ENCODE measurements at regions not wholly inside any gene's neighbourhood (a gene's known extent, or its start where the extent isn't known, plus 50 kb on each side); places are given as distances from the start of the nearest gene placed in this dataset.

DNA sequence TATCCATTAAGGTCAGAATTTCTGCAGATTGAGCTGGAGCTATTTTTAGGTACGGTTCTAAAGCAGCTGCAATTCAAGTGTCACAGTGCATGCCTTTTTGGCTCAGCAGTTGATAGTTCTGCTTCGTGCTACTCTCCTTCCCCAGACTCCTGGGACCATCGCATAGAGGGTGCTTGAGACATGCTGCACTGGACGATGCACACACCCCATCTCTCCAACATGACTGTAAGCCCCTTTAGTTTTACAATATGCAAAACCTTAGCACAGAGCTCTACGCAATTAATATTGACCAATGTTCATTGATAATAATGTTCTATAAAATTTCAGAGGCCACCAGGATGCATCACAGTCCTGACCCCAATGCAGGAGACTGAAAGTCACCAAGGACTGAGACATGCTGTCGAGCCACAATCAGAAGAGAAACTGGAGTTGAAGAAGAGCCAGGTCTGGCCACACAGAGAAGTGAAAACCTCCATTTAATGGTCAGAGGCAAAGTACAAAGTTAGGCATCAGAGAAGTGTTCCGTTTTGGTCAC is 120.9 kb upstream of the ZC3H12C start:
- Histone ChIP-seq H3K4me2 (ENCODE audit: low read depth, low read length) (no peak overlapping the region), H3K4me1 (ENCODE audit: insufficient read depth, low read length) (no peaks in the 10 kb centered on the region), H3K27ac (ENCODE audit: extremely low read length, insufficient read depth, low read length) (no peak overlapping the region), H3K9ac (ENCODE audit: insufficient read depth, low read depth, low read length) (no peak overlapping the region), H3K36me3 (replicated peaks in 1 of 2; ENCODE audit: control insufficient read depth in 1 of 2, insufficient read depth in 2 of 2, low read length in 2 of 2) (no peaks in the 10 kb centered on the region), H3K27me3 (ENCODE audit: control insufficient read depth in 1 of 2, insufficient read depth in 2 of 2, low read length in 2 of 2) (peaks cover 0 to 5% of the 10 kb centered on the region in 2 experiments; a peak in 1 of 5 replicates), H4K20me1 (ENCODE audit: insufficient read depth, low read length) (no peaks in the 10 kb centered on the region), H2AFZ (ENCODE audit: low read length) (no peak overlapping the region), H3K4me3 (replicated peaks in 1 of 3; ENCODE audit: insufficient read depth in 1 of 3, low read depth in 2 of 3, low read length in 3 of 3) (no peak overlapping the region), H3K9me3 (ENCODE audit: low read length) (no peaks in the 10 kb centered on the region), H3K79me2 (ENCODE audit: insufficient read depth, low read length) (no peaks in the 10 kb centered on the region)
- WGBS (ENCODE audit: low lambda C conversion rate) = 7% methylated on average over 7 of the region's 7 CpGs
- FAIRE-seq (no peak), DNase-seq (ENCODE audit: low spot score) (no peak), ATAC-seq (no peak)
- intact Hi-C loops (cut with micrococcal nuclease; ENCODE audit: unreplicated experiment) (no loop called here), in situ Hi-C loops (cut with HindIII; ENCODE audit: extremely low pct_ligation_motif_present, low pct_unique_long_range_greater_than_20kb) (no loop called here)
- POLR2A ChIA-PET = no interaction called here
- CTCF ChIA-PET (ENCODE audit: low intra/inter-chr PET ratio, low total read pairs) = no interaction called here
- no TSS peak for BruUV-seq (replicated peaks)
- TF ChIP-seq TCF7 (IDR thresholded peaks at IDR 0.05; ENCODE audit: low read depth) = no peak

DNA sequence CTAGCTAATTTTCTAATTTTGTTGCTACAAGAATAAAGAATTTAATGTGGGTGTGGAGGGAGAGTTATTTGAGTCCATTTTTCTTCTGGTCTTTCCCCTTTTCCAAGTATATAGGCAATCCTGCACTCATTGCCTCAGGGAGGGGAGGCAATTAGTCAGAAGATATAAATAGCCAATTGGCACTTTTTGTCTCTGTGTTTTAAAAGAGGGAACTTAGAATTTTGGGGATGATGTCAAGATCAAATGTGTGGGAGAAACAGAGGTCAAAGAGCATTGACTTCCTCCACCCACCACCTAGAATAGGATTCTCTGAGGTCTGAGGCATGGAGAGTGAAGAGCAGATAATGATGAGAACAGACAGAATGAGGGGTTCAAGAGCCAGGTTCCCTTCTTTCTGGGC is 120.3 kb upstream of the ZC3H12C start:
- H3K27ac ChIP-seq (ENCODE audit: extremely low read length, insufficient read depth, low read length) = no peak overlapping the region
- H3K9ac ChIP-seq (ENCODE audit: insufficient read depth, low read depth, low read length) = no peak overlapping the region
- ATAC-seq = no peak
- H3K4me2 ChIP-seq (ENCODE audit: low read depth, low read length) = no peak overlapping the region
- no peaks in the 10 kb centered on the region for H3K79me2 ChIP-seq (ENCODE audit: insufficient read depth, low read length)
- H2AFZ ChIP-seq (ENCODE audit: low read length) = no peak overlapping the region
- no peaks in the 10 kb centered on the region for H3K36me3 ChIP-seq (replicated peaks in 1 of 2; ENCODE audit: control insufficient read depth in 1 of 2, insufficient read depth in 2 of 2, low read length in 2 of 2)
- peaks cover 0 to 5% of the 10 kb centered on the region in 2 experiments; a peak in 1 of 5 replicates for H3K27me3 ChIP-seq (ENCODE audit: control insufficient read depth in 1 of 2, insufficient read depth in 2 of 2, low read length in 2 of 2)
- no peak for FAIRE-seq
- H4K20me1 ChIP-seq (ENCODE audit: insufficient read depth, low read length) = no peaks in the 10 kb centered on the region
- no peak for DNase-seq (ENCODE audit: low spot score)
- no peaks in the 10 kb centered on the region for H3K4me1 ChIP-seq (ENCODE audit: insufficient read depth, low read length)
- intact Hi-C loops (cut with micrococcal nuclease; ENCODE audit: unreplicated experiment) (no loop called here), in situ Hi-C loops (cut with HindIII; ENCODE audit: extremely low pct_ligation_motif_present, low pct_unique_long_range_greater_than_20kb) (no loop called here)
- CTCF ChIA-PET (ENCODE audit: low intra/inter-chr PET ratio, low total read pairs) = no interaction called here
- BruUV-seq (replicated peaks) = no TSS peak
- TF ChIP-seq CHD4 (IDR thresholded peaks at IDR 0.05; ENCODE audit: borderline replicate concordance, low read length) (no peak), ZNF503 (CRISPR knock-in tag; IDR thresholded peaks at IDR 0.05) (no peak), ZBTB1 (CRISPR knock-in tag; IDR thresholded peaks at IDR 0.05; ENCODE audit: borderline replicate concordance) (no peak), GATAD2A (CRISPR knock-in tag; IDR thresholded peaks at IDR 0.05) (no peak), SRY (CRISPR knock-in tag; IDR thresholded peaks at IDR 0.05) (no peak), SOX13 (IDR thresholded peaks at IDR 0.05) (no peak), SOX13 (CRISPR knock-in tag; conservative IDR thresholded peaks at IDR 0.05 in 1 of 2, IDR thresholded peaks at IDR 0.05 in 1 of 2) (no peak)
- TF ChIP-seq, protein P1, sequence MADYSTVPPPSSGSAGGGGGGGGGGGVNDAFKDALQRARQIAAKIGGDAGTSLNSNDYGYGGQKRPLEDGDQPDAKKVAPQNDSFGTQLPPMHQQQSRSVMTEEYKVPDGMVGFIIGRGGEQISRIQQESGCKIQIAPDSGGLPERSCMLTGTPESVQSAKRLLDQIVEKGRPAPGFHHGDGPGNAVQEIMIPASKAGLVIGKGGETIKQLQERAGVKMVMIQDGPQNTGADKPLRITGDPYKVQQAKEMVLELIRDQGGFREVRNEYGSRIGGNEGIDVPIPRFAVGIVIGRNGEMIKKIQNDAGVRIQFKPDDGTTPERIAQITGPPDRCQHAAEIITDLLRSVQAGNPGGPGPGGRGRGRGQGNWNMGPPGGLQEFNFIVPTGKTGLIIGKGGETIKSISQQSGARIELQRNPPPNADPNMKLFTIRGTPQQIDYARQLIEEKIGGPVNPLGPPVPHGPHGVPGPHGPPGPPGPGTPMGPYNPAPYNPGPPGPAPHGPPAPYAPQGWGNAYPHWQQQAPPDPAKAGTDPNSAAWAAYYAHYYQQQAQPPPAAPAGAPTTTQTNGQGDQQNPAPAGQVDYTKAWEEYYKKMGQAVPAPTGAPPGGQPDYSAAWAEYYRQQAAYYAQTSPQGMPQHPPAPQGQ (CRISPR knock-in tag; IDR thresholded peaks at IDR 0.05; ENCODE audit: borderline replicate concordance) = no peak
- POLR2A ChIA-PET = no interaction called here
- no peaks in the 10 kb centered on the region for H3K9me3 ChIP-seq (ENCODE audit: low read length)
- no peak overlapping the region for H3K4me3 ChIP-seq (replicated peaks in 1 of 3; ENCODE audit: insufficient read depth in 1 of 3, low read depth in 2 of 3, low read length in 3 of 3)

All from HepG2 (cell line).